Upper lobe of left lung (tissue), 6 donors: ENCODE measurements at regions not wholly inside any gene's neighbourhood (a gene's known extent, or its start where the extent isn't known, plus 50 kb on each side); places are given as distances from the start of the nearest gene placed in this dataset.

ENCODE experiments used
- ATAC-seq, 2 donors: fragments of 200-7000 bp; cut with Tn5 transposase; one replicate each; pipeline ENCODE4 v1.9.1; 2022; ENCODE audit warnings: mild to moderate bottlenecking in 2 of 2, moderate library complexity in 2 of 2; ENCODE audit not compliant: low FRiP score in 2 of 2
- DNase-seq, 2 donors: peaks; one replicate each; pipeline ENCODE4 v3.0.0-alpha.2; 2019 to 2020
- H3K27ac ChIP-seq, 4 donors: fragments of 200-600 bp; sonication (generic); one replicate each; pipeline ENCODE4 v1.5.1; 2016 to 2019
- H3K27me3 ChIP-seq, 4 donors: fragments of 200-600 bp; sonication (generic); one replicate each; pipeline ENCODE4 v1.5.1; 2017 to 2019
- H3K36me3 ChIP-seq, 4 donors: fragments of 200-600 bp; sonication (generic); one replicate each; pipeline ENCODE4 v1.5.1; 2016 to 2019
- H3K4me1 ChIP-seq, 4 donors: fragments of 200-600 bp; sonication (generic); one replicate each; pipeline ENCODE4 v1.5.1; 2018 to 2019
- H3K4me3 ChIP-seq, 4 donors: fragments of 200-600 bp; sonication (generic); one replicate each; pipeline ENCODE4 v1.5.1; 2017 to 2019; ENCODE audit warnings: mild to moderate bottlenecking in 2 of 4, moderate library complexity in 1 of 4
- H3K9me3 ChIP-seq, 4 donors: fragments of 200-600 bp; sonication (generic); one replicate each; pipeline ENCODE4 v1.5.1; 2018 to 2019
- CTCF ChIP-seq, 6 experiments: fragments of 450-650 bp in 4 of 6; fragments of 200-600 bp in 2 of 6; sonication (generic) in 2 of 6; IDR thresholded peaks; one replicate each; pipeline ENCODE4 v1.5.1; 2016 to 2019; ENCODE audit warnings: antibody characterized with exemption in 6 of 6
- EP300 ChIP-seq, 4 donors: sonication (generic); formaldehyde crosslinking; IDR thresholded peaks; one replicate each; pipeline ENCODE4 v1.5.1; 2017; ENCODE audit warnings: antibody characterized with exemption in 4 of 4, control low read depth in 2 of 4
- POLR2A ChIP-seq, 4 donors: fragments of 450-650 bp; IDR thresholded peaks; one replicate each; pipeline ENCODE4 v1.5.1; 2016 to 2017; ENCODE audit warnings: antibody characterized with exemption in 4 of 4, mild to moderate bottlenecking in 2 of 4
- POLR2AphosphoS5 ChIP-seq, 2 donors: sonication (generic); formaldehyde crosslinking; IDR thresholded peaks; one replicate each; pipeline ENCODE4 v1.5.1; 2017; ENCODE audit warnings: antibody characterized with exemption in 2 of 2
- WGBS, 2 donors: methylation state at CpG; one replicate each; pipeline ENCODE4 v1.1.5; 2017 to 2018; 5-methylcytosine and 5-hydroxymethylcytosine counted together
- donor health status: DM: no; HTN: no; CAD: no; lungs with moderate emphysema.
- donor health status: DM: no; HTN: yes; CAD: no; lungs with severe emphysema.

- DNase-seq (no peak), ATAC-seq (no peak)
- Histone ChIP-seq H3K27ac (no peak overlapping the region), H3K9me3 (no peaks in the 10 kb centered on the region), H3K36me3 (no peaks in the 10 kb centered on the region), H3K4me1 (peaks cover 0 to 4% (median 1%) of the 10 kb centered on the region in 4 donors), H3K4me3 (no peak overlapping the region), H3K27me3 (no peaks in the 10 kb centered on the region)
- no peak for TF ChIP-seq POLR2AphosphoS5 (IDR thresholded peaks at IDR 0.05)
- TF ChIP-seq POLR2A (IDR thresholded peaks at IDR 0.05): no peak
- no peak for TF ChIP-seq EP300 (IDR thresholded peaks at IDR 0.05)
- no peak for TF ChIP-seq CTCF (IDR thresholded peaks at IDR 0.05)
- 42% methylated on average over 1 of the region's 1 CpG; no CpG with 5 or more reads in 1 of the 2 donors for WGBS, 2 donors
Measured at GRCh38 chrX:150094375-150094774, 156.1 kb upstream of the EOLA2 start.

- DNase-seq: no peak
- no peak for ATAC-seq
- H3K9me3 ChIP-seq: no peaks in the 10 kb centered on the region
Measured at GRCh38 chrX:150094996-150095395, 156.7 kb upstream of the EOLA2 start.

GRCh38 chrX:150099316-150099715 is 161.0 kb upstream of the EOLA2 start:
- H3K27ac ChIP-seq: no peak overlapping the region
- WGBS, 2 donors: 34 to 47% methylated on average over 2 of the region's 2 CpGs
- no peaks in the 10 kb centered on the region for H3K36me3 ChIP-seq
- H3K9me3 ChIP-seq: no peaks in the 10 kb centered on the region
- no peak overlapping the region for H3K4me3 ChIP-seq
- no peaks in the 10 kb centered on the region for H3K27me3 ChIP-seq
- DNase-seq (no peak), ATAC-seq (no peak)
- TF ChIP-seq CTCF (IDR thresholded peaks at IDR 0.05): no peak
- TF ChIP-seq EP300 (IDR thresholded peaks at IDR 0.05): no peak
- TF ChIP-seq POLR2A (IDR thresholded peaks at IDR 0.05): no peak
- no peak for TF ChIP-seq POLR2AphosphoS5 (IDR thresholded peaks at IDR 0.05)
- peaks cover 0 to 4% (median 1%) of the 10 kb centered on the region in 4 donors for H3K4me1 ChIP-seq

More at GRCh38 chrX:150094996-150095395, 156.7 kb upstream of the EOLA2 start:
- TF ChIP-seq CTCF (IDR thresholded peaks at IDR 0.05) (no peak), POLR2A (IDR thresholded peaks at IDR 0.05) (no peak), POLR2AphosphoS5 (IDR thresholded peaks at IDR 0.05) (no peak), EP300 (IDR thresholded peaks at IDR 0.05) (no peak)
- no peak overlapping the region for H3K27ac ChIP-seq
- no peaks in the 10 kb centered on the region for H3K27me3 ChIP-seq
- no peak overlapping the region for H3K4me3 ChIP-seq
- peaks cover 0 to 4% (median 1%) of the 10 kb centered on the region in 4 donors for H3K4me1 ChIP-seq
- no peaks in the 10 kb centered on the region for H3K36me3 ChIP-seq

- ATAC-seq: no peak
- H3K27me3 ChIP-seq: no peaks in the 10 kb centered on the region
- no peaks in the 10 kb centered on the region for H3K9me3 ChIP-seq
- WGBS, 2 donors: 76 to 97% methylated on average over 3 of the region's 3 CpGs
- TF ChIP-seq POLR2AphosphoS5 (IDR thresholded peaks at IDR 0.05) (no peak), CTCF (IDR thresholded peaks at IDR 0.05) (no peak), EP300 (IDR thresholded peaks at IDR 0.05) (no peak), POLR2A (IDR thresholded peaks at IDR 0.05) (no peak)
- DNase-seq: no peak
- H3K36me3 ChIP-seq: no peaks in the 10 kb centered on the region
- no peak overlapping the region for H3K4me3 ChIP-seq
- H3K4me1 ChIP-seq: no peaks in the 10 kb centered on the region
- no peak overlapping the region for H3K27ac ChIP-seq
Measured at GRCh38 chrX:150100261-150100660, 162.0 kb upstream of the EOLA2 start.

GRCh38 chrX:150118476-150118875 is 180.2 kb upstream of the EOLA2 start:
- no peaks in the 10 kb centered on the region for H3K4me1 ChIP-seq
- H3K36me3 ChIP-seq: no peaks in the 10 kb centered on the region
- ATAC-seq: no peak
- H3K27me3 ChIP-seq: no peaks in the 10 kb centered on the region
- WGBS, 2 donors: 60 to 76% methylated on average over 2 to 7 of the region's 7 CpGs
- no peak for TF ChIP-seq CTCF (IDR thresholded peaks at IDR 0.05)
- TF ChIP-seq EP300 (IDR thresholded peaks at IDR 0.05): no peak
- no peak for TF ChIP-seq POLR2A (IDR thresholded peaks at IDR 0.05)
- TF ChIP-seq POLR2AphosphoS5 (IDR thresholded peaks at IDR 0.05): no peak
- H3K27ac ChIP-seq: no peak overlapping the region
- no peak overlapping the region for H3K4me3 ChIP-seq
- DNase-seq: no peak
- no peaks in the 10 kb centered on the region for H3K9me3 ChIP-seq
